Activated naive CD8-positive, alpha-beta T cell treated with anti-CD3 and anti-CD28 coated beads, Interleukin-2, amount 10 ng/mL, durations not matched to agents 7 days and 5 days (primary cell): ENCODE measurements at regions not wholly inside any gene's neighbourhood (a gene's known extent, or its start where the extent isn't known, plus 50 kb on each side); places are given as distances from the start of the nearest gene placed in this dataset.

ENCODE experiments used
- ATAC-seq: fragments of 150-1000 bp; cut with Tn5 transposase; one replicate; pipeline ENCODE4 v1.10.0; 2021; ENCODE audit warnings: low read depth, moderate library complexity
- POLR2A ChIA-PET: fragments of 350-600 bp; sonication (Branson Sonifier 250); formaldehyde crosslinking; loops from one replicate; lab custom pipeline; 2021; ENCODE audit warnings: antibody characterized with exemption; lab: Charles Lee
- DNase-seq: peaks from one replicate; pipeline ENCODE4 v3.0.0; 2021
- H3K27ac Mint-ChIP-seq: one replicate; pipeline ENCODE4 v1.8.0; 2022; ENCODE audit warnings: mild to moderate bottlenecking, mixed read lengths
- H3K27me3 Mint-ChIP-seq: one replicate; pipeline ENCODE4 v1.8.0; 2022; ENCODE audit warnings: mild to moderate bottlenecking, moderate library complexity, mixed read lengths
- H3K36me3 Mint-ChIP-seq: one replicate; pipeline ENCODE4 v1.8.0; 2021; ENCODE audit warnings: mild to moderate bottlenecking, mixed read lengths
- H3K4me1 Mint-ChIP-seq: one replicate; pipeline ENCODE4 v1.8.0; 2021; ENCODE audit warnings: mixed read lengths
- H3K4me3 Mint-ChIP-seq: one replicate; pipeline ENCODE4 v1.8.0; 2022; ENCODE audit warnings: mild to moderate bottlenecking, moderate library complexity, mixed read lengths
- H3K9me3 Mint-ChIP-seq: one replicate; pipeline ENCODE4 v1.8.0; 2021; ENCODE audit warnings: mixed read lengths

GRCh38 chr2:3968736-3969135, 265.4 kb downstream of the DCDC2C start:
- Mint-ChIP-seq H3K4me3 (no peak overlapping the region), H3K4me1 (no peaks in the 10 kb centered on the region), H3K36me3 (no peaks in the 10 kb centered on the region), H3K27ac (no peak overlapping the region), H3K9me3 (no peaks in the 10 kb centered on the region), H3K27me3 (no peaks in the 10 kb centered on the region)
- POLR2A ChIA-PET = no interaction called here
- DNase-seq = no peak
- no peak for ATAC-seq

GRCh38 chr2:3970791-3971651, 267.6 kb downstream of the DCDC2C start:
- H3K9me3 Mint-ChIP-seq = peaks cover 3% of the 10 kb centered on the region
- ATAC-seq (no peak), DNase-seq (no peak)
- no peaks in the 10 kb centered on the region for H3K36me3 Mint-ChIP-seq
- H3K27ac Mint-ChIP-seq = no peak overlapping the region
- no peaks in the 10 kb centered on the region for H3K27me3 Mint-ChIP-seq
- POLR2A ChIA-PET = no interaction called here
- no peak overlapping the region for H3K4me3 Mint-ChIP-seq
- no peaks in the 10 kb centered on the region for H3K4me1 Mint-ChIP-seq

GRCh38 chr2:3971652-3972192, 268.3 kb downstream of the DCDC2C start:
- ATAC-seq (no peak), DNase-seq (no peak)
- Mint-ChIP-seq H3K4me3 (no peak overlapping the region), H3K27me3 (no peaks in the 10 kb centered on the region), H3K4me1 (no peaks in the 10 kb centered on the region), H3K36me3 (no peaks in the 10 kb centered on the region), H3K9me3 (peaks cover 3% of the 10 kb centered on the region), H3K27ac (no peak overlapping the region)
- POLR2A ChIA-PET = no interaction called here

- ATAC-seq (no peak), DNase-seq (no peak)
- H3K27me3 Mint-ChIP-seq = no peaks in the 10 kb centered on the region
- H3K27ac Mint-ChIP-seq = no peak overlapping the region
- no peaks in the 10 kb centered on the region for H3K36me3 Mint-ChIP-seq
- no peaks in the 10 kb centered on the region for H3K4me1 Mint-ChIP-seq
- no peak overlapping the region for H3K4me3 Mint-ChIP-seq
- peaks cover 3% of the 10 kb centered on the region for H3K9me3 Mint-ChIP-seq
- POLR2A ChIA-PET = no interaction called here
Measured at GRCh38 chr2:3972377-3972776, 269.0 kb downstream of the DCDC2C start.

GRCh38 chr2:3974765-3975164, 271.4 kb downstream of the DCDC2C start:
- Mint-ChIP-seq H3K27me3 (no peaks in the 10 kb centered on the region), H3K4me1 (no peaks in the 10 kb centered on the region), H3K27ac (no peak overlapping the region), H3K4me3 (no peak overlapping the region), H3K36me3 (no peaks in the 10 kb centered on the region), H3K9me3 (peaks cover 3% of the 10 kb centered on the region)
- ATAC-seq (no peak), DNase-seq (no peak)
- POLR2A ChIA-PET = no interaction called here

GRCh38 chr2:3981446-3981987, 278.1 kb downstream of the DCDC2C start:
- Mint-ChIP-seq H3K4me1 (no peaks in the 10 kb centered on the region), H3K27me3 (no peaks in the 10 kb centered on the region), H3K9me3 (no peaks in the 10 kb centered on the region), H3K4me3 (no peak overlapping the region), H3K36me3 (no peaks in the 10 kb centered on the region), H3K27ac (no peak overlapping the region)
- DNase-seq = no peak
- POLR2A ChIA-PET = no interaction called here
- ATAC-seq = no peak

GRCh38 chr2:3982160-3982559, 278.8 kb downstream of the DCDC2C start:
- DNase-seq = no peak
- Mint-ChIP-seq H3K36me3 (no peaks in the 10 kb centered on the region), H3K27me3 (no peaks in the 10 kb centered on the region), H3K4me3 (no peak overlapping the region), H3K4me1 (no peaks in the 10 kb centered on the region), H3K9me3 (no peaks in the 10 kb centered on the region), H3K27ac (no peak overlapping the region)
- ATAC-seq = no peak
- POLR2A ChIA-PET = no interaction called here

GRCh38 chr2:3986063-3986462, 282.7 kb downstream of the DCDC2C start:
- H3K4me1 Mint-ChIP-seq = no peaks in the 10 kb centered on the region
- H3K27me3 Mint-ChIP-seq = no peaks in the 10 kb centered on the region
- no peaks in the 10 kb centered on the region for H3K36me3 Mint-ChIP-seq
- no peak for DNase-seq
- peaks cover 4% of the 10 kb centered on the region for H3K9me3 Mint-ChIP-seq
- ATAC-seq = no peak
- POLR2A ChIA-PET = no interaction called here
- no peak overlapping the region for H3K4me3 Mint-ChIP-seq
- H3K27ac Mint-ChIP-seq = no peak overlapping the region

GRCh38 chr2:3986530-3987258, 283.3 kb downstream of the DCDC2C start:
- H3K36me3 Mint-ChIP-seq = no peaks in the 10 kb centered on the region
- H3K9me3 Mint-ChIP-seq = peaks cover 4% of the 10 kb centered on the region
- no peak overlapping the region for H3K27ac Mint-ChIP-seq
- no peak for DNase-seq
- ATAC-seq = no peak
- POLR2A ChIA-PET = no interaction called here
- H3K4me1 Mint-ChIP-seq = no peaks in the 10 kb centered on the region
- H3K27me3 Mint-ChIP-seq = no peaks in the 10 kb centered on the region
- no peak overlapping the region for H3K4me3 Mint-ChIP-seq

- POLR2A ChIA-PET = no interaction called here
- Mint-ChIP-seq H3K4me1 (no peaks in the 10 kb centered on the region), H3K36me3 (no peaks in the 10 kb centered on the region), H3K27ac (no peak overlapping the region), H3K4me3 (no peak overlapping the region), H3K9me3 (peaks cover 2% of the 10 kb centered on the region), H3K27me3 (no peaks in the 10 kb centered on the region)
- DNase-seq = no peak
- no peak for ATAC-seq
Measured at GRCh38 chr2:4002841-4003403, 299.5 kb downstream of the DCDC2C start.

- POLR2A ChIA-PET = no interaction called here
Measured at GRCh38 chr2:4012197-4012596, 308.8 kb downstream of the DCDC2C start.

GRCh38 chr2:4018535-4018934, 315.2 kb downstream of the DCDC2C start:
- no peaks in the 10 kb centered on the region for H3K27me3 Mint-ChIP-seq
- H3K36me3 Mint-ChIP-seq = no peaks in the 10 kb centered on the region
- no peaks in the 10 kb centered on the region for H3K4me1 Mint-ChIP-seq
- ATAC-seq = no peak
- no peak overlapping the region for H3K27ac Mint-ChIP-seq
- H3K9me3 Mint-ChIP-seq = peaks cover under 1% of the 10 kb centered on the region
- no peak overlapping the region for H3K4me3 Mint-ChIP-seq
- POLR2A ChIA-PET = no interaction called here
- no peak for DNase-seq

More at GRCh38 chr2:4012197-4012596, 308.8 kb downstream of the DCDC2C start:
- no peaks in the 10 kb centered on the region for H3K27me3 Mint-ChIP-seq
- ATAC-seq = no peak
- H3K4me3 Mint-ChIP-seq = no peak overlapping the region
- no peaks in the 10 kb centered on the region for H3K36me3 Mint-ChIP-seq
- no peaks in the 10 kb centered on the region for H3K4me1 Mint-ChIP-seq
- H3K9me3 Mint-ChIP-seq = peaks cover 12% of the 10 kb centered on the region
- no peak overlapping the region for H3K27ac Mint-ChIP-seq
- no peak for DNase-seq

- Mint-ChIP-seq H3K4me3 (no peak overlapping the region), H3K9me3 (no peaks in the 10 kb centered on the region), H3K27me3 (no peaks in the 10 kb centered on the region), H3K4me1 (no peaks in the 10 kb centered on the region), H3K27ac (no peak overlapping the region), H3K36me3 (no peaks in the 10 kb centered on the region)
- ATAC-seq = no peak
- POLR2A ChIA-PET = no interaction called here
- no peak for DNase-seq
Measured at GRCh38 chr2:4020153-4020552, 316.8 kb downstream of the DCDC2C start.
